ACHN (cell line): ENCODE measurements at regions not wholly inside any gene's neighbourhood (a gene's known extent, or its start where the extent isn't known, plus 50 kb on each side); places are given as distances from the start of the nearest gene placed in this dataset.
"Not testable (repeated sequence)": the region's sequence is repeated elsewhere in the genome, so short reads cannot be mapped to it uniquely, and the experiment has no call there.

Experiments used
- DNase-seq: peaks from one replicate; pipeline ENCODE4 v3.0.0-alpha.2; 2015
- in situ Hi-C: cut with HindIII; loops from 2 replicates; pipeline ENCODE4 v1.10.0; 2017; ENCODE audit warnings: low sequenced_read_pairs, low pct_ligation_motif_present, low pct_unique_long_range_greater_than_20kb

DNA sequence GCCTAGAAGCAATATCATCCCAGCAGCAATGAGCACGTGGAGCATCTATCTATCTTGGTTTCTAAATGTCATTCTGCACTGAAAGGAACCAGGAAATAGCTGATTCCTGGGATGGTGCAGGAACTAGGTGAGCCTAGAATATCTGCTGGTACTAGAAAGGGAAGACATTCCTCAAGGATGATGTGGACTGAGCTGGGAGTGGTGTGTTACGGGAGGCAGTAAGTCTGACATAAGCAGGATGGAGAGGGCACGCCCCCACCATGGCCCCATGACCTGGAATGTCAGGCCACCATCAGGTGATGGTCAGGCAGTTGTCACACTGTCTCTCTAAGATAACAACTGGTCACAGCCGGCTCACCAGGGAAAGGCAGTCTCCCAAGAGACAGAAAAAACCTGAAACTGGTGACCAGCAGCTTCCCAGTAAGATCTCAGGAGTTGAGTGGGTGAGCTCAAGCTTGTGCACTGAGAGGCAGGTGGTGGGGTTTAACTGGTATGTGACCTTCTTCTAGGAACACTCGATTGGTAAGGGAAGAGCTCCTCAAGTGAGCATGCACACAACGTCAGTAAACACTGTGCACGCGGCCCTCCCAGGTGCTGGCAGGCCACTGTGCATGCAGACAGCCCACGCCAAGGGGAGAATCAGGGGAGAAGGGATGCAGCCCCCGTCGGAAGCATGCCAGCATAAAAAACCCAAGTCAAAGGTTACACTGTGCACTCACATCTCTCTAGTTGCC lies 148.7 kb downstream of the ADSS2 start:
- in situ Hi-C loops: no loop called here
- DNase-seq: peak; percentile 72

- no peak for DNase-seq
- in situ Hi-C loops: no loop called here
Observed at GRCh38 chr1:244303610-244303969, 148.1 kb downstream of the ADSS2 start.

DNA sequence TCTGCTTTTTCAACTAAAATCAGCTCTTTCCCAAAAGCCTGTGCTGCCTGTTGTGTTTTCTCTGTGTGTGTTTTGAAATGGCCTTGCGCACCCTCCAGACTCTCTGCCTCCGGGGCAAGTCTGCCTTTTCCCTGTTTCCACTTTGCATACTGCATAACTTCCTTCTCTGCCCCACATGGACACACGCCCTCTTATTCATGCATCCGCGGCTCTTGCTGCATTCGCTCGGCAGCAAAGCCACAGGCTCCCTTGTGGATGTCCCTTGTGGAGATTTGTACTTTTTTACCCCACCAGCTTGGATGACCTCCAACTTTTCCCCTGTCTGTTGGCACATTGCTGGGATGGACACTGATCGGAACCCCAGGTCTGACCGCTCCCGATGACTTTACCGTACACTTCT lies 147.6 kb downstream of the ADSS2 start:
- no peak for DNase-seq
- in situ Hi-C loops: no loop called here

DNA sequence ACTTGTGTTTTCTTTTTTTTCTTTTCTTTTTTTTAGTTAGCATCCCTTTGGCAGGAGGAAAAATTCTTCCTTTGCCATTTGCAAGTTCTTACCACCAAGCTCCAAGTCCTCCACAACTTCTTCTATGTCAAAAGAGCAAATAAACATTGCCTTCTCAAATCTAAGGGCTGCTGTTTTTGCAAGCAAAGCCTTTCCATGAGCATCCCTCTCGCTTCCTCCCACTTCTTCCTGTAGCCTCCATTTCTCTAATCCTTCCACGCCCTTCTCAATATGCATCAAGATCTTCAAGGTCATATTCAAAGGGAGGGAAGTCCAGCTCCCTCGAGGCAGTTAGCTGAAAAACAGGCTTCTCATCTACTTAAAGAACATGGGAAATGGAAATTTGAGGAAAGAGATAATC lies 147.1 kb downstream of the ADSS2 start:
- no peak for DNase-seq
- in situ Hi-C loops: no loop called here

- in situ Hi-C loops: no loop called here
- no peak for DNase-seq
Observed at GRCh38 chr1:244305776-244306341, 145.8 kb downstream of the ADSS2 start.

DNA sequence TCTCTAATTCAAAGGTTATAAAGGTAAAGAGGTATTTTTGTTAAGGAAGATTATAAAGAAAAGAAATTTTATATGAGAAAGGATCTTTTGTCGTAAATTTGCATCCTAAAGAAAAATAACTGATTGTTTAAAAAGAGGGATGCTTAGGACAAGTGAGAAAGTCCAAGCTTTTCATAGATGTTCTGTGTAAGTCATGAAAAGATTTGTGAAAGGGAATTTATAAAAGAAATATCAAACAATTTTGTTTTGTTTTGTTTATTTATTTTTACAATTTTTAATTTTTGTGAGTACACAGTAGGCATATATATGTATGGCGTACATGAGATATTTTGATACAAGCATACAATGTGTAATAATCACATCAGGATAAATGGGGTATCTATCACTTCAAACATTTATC lies 145.2 kb downstream of the ADSS2 start:
- no peak for DNase-seq
- in situ Hi-C loops: no loop called here

GRCh38 chr1:244309191-244309590 lies 142.5 kb downstream of the ADSS2 start:
- in situ Hi-C loops, DNase-seq: not testable (repeated sequence)

DNA sequence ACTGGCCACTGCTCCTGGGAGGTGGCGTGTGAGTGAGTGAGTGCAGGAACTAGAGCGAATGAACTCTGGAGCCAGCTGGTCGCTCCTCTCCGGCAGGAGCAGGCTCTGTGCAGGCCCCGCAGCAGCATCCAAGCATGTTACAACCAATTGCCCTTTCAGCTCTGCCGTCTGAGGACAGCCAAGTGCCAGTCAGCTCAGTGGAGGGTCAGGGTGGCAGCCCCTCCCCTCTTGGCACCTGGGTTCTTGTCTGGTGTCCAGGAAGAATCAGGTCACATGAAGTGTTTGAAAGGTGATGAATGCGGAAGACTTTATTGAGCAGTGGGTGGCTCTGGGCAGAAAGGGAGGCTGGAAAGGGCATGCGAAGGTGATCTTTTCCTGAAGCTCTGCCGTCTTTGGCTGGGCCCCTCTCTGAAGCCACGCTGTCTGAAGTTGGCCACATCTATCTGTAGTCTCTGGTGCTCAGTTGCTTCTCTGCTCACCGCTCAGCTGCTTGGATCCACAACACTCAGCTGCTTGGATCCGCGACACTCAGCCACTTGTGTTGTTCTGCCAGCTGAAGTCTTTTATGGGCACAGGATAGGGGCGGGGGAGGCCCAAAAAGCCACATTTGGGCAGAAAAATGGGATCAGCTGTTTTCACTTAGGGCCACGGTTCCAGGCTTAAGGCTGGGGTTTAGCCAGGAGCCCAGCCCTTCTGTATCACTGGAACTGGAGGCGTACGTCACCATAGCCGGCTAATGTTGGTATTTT lies 139.8 kb downstream of the ADSS2 start:
- in situ Hi-C loops: no loop called here
- DNase-seq: no peak

GRCh38 chr1:244313346-244313745 lies 138.4 kb downstream of the ADSS2 start:
- no peak for DNase-seq
- in situ Hi-C loops: no loop called here

- DNase-seq: no peak
- in situ Hi-C loops: no loop called here
Observed at GRCh38 chr1:244314921-244315559, 136.7 kb downstream of the ADSS2 start.

GRCh38 chr1:244315996-244316395 lies 135.7 kb downstream of the ADSS2 start:
- in situ Hi-C loops: no loop called here

DNA sequence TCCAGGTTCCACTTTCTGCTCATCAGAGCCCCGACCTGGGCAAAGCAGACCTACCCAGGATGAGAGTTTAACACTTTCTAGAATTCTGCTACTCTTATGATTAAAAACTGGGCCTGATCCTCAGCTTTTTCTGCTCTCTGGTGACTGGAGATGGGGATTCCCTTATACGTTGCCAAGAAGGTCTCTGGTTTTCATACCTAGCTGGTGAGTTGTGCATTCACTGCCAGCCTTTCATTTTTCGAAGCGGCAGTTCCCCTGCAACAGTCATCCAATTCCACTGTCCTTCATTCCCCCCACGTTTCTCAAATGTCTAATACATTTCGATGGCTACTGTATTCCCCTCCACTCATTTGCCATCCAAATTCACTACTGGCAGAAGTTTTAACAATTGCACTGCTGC lies 135.3 kb downstream of the ADSS2 start:
- in situ Hi-C loops: no loop called here
- no peak for DNase-seq

More at GRCh38 chr1:244315996-244316395, 135.7 kb downstream of the ADSS2 start:
- DNase-seq: no peak

GRCh38 chr1:244316986-244317655 lies 134.6 kb downstream of the ADSS2 start:
- in situ Hi-C loops: no loop called here
- DNase-seq: no peak

DNA sequence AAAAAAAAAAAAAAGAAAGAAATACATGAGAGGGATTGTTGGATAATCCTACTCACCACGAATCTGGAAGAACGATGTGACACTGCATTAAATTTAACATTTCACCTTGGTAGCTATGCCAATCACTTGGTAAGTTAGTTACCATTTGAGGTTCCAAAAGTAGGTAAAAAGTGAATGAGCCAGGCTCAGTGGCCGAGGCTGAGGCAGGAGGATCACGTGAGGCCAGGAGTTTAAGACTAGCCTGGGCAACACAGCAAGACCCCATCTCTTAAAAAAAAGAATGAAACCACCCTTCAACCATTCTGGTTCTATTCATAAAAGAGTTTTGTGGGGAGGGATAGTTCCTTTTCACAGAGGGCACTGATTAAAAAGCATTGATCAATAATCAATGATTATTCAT lies 133.6 kb downstream of the ADSS2 start:
- in situ Hi-C loops: no loop called here
- no peak for DNase-seq

- no peak for DNase-seq
- in situ Hi-C loops: no loop called here
Observed at GRCh38 chr1:244318512-244318911, 133.2 kb downstream of the ADSS2 start.

DNA sequence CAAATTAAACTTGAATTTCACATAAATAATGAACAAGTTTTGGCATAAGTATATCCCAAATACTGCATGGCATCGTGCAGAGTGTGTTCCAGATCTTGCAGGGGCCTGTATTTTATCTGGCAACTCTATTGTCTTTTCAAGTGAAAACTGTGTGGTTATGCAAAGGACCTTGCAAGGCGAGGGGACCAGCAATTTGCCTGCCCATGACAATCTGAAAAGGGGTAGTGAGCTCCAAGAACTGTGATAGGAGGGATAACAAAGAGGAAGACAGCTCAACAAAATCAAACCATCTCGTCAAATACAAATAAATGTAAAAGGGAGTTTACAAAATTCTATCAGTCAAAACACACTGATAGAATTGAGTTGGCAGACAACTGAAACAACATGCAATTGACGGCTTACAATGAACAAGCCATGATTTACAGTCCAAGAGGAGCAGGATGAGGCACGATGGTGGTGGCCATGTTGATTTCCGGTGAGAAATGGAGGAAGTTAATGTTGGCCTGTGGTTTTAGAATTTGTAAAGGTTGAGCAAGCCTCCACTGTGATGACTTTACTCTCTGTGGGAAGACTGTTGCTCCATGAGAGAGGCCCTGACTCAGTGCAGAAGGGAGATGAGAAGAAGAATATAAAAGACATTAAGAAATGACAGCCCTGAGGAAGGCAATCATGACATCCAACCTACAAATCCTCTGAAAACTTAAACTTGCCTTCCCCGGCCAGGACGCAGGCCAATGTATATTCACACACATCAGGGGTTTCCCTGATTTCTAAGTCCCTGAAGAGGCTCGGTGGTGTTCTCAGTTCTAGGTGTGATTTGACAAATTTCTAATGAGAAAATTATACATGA lies 132.2 kb downstream of the ADSS2 start:
- no peak for DNase-seq
- in situ Hi-C loops: no loop called here

GRCh38 chr1:244322181-244322580 lies 129.5 kb downstream of the ADSS2 start:
- DNase-seq: no peak
- in situ Hi-C loops: no loop called here
